ENCODE measurements at regions not wholly inside any gene's neighbourhood (a gene's known extent, or its start where the extent isn't known, plus 50 kb on each side); places are given as distances from the start of the nearest gene placed in this dataset.

GRCh38 chr22:22159384-22159783, 85.2 kb upstream of the VPREB1 start:
- TF ChIP-seq CTCF (IDR thresholded peaks at IDR 0.05) (no peak), POLR2AphosphoS5 (IDR thresholded peaks at IDR 0.05) (no peak), EP300 (IDR thresholded peaks at IDR 0.05) (no peak), POLR2A (IDR thresholded peaks at IDR 0.05) (no peak)
- Histone ChIP-seq H3K4me1 (no peaks in the 10 kb centered on the region), H3K36me3 (no peaks in the 10 kb centered on the region), H3K27ac (no peak overlapping the region), H3K9me3 (no peaks in the 10 kb centered on the region), H3K4me3 (no peak overlapping the region), H3K27me3 (peaks cover 25% of the 10 kb centered on the region)
- no peak for ATAC-seq
- WGBS, 2 donors (ENCODE audit: low coverage in 1 of 2): 70% methylated on average over 1 of the region's 1 CpG

GRCh38 chr22:22158965-22159364, 85.6 kb upstream of the VPREB1 start:
- Histone ChIP-seq H3K9me3 (no peaks in the 10 kb centered on the region), H3K4me3 (no peak overlapping the region), H3K36me3 (no peaks in the 10 kb centered on the region), H3K4me1 (no peaks in the 10 kb centered on the region), H3K27ac (no peak overlapping the region), H3K27me3 (peaks cover 21% of the 10 kb centered on the region)
- 29 to 38% methylated on average over 2 of the region's 3 CpGs for WGBS, 2 donors (ENCODE audit: low coverage in 1 of 2)
- TF ChIP-seq POLR2A (IDR thresholded peaks at IDR 0.05) (no peak), CTCF (IDR thresholded peaks at IDR 0.05) (no peak), POLR2AphosphoS5 (IDR thresholded peaks at IDR 0.05) (no peak), EP300 (IDR thresholded peaks at IDR 0.05) (no peak)
- no peak for ATAC-seq

GRCh38 chr22:22158207-22158816, 86.3 kb upstream of the VPREB1 start:
- H3K27ac ChIP-seq: no peak overlapping the region
- H3K36me3 ChIP-seq: no peaks in the 10 kb centered on the region
- ATAC-seq: no peak
- no peak overlapping the region for H3K4me3 ChIP-seq
- H3K9me3 ChIP-seq: no peaks in the 10 kb centered on the region
- WGBS, 2 donors (ENCODE audit: low coverage in 1 of 2): 53 to 67% methylated on average over 1 to 4 of the region's 4 CpGs
- no peaks in the 10 kb centered on the region for H3K4me1 ChIP-seq
- H3K27me3 ChIP-seq: peaks cover 15% of the 10 kb centered on the region
- TF ChIP-seq CTCF (IDR thresholded peaks at IDR 0.05) (no peak), POLR2AphosphoS5 (IDR thresholded peaks at IDR 0.05) (no peak), POLR2A (IDR thresholded peaks at IDR 0.05) (no peak), EP300 (IDR thresholded peaks at IDR 0.05) (no peak)

- WGBS, 2 donors (ENCODE audit: low coverage in 1 of 2): 83% methylated on average over 1 of the region's 2 CpGs; no CpG with 5 or more reads in 1 of the 2 donors
- H3K27ac ChIP-seq: no peak overlapping the region
- no peaks in the 10 kb centered on the region for H3K9me3 ChIP-seq
- TF ChIP-seq CTCF (IDR thresholded peaks at IDR 0.05) (no peak), EP300 (IDR thresholded peaks at IDR 0.05) (no peak), POLR2A (IDR thresholded peaks at IDR 0.05) (no peak), POLR2AphosphoS5 (IDR thresholded peaks at IDR 0.05) (no peak)
- no peak for ATAC-seq
- no peaks in the 10 kb centered on the region for H3K36me3 ChIP-seq
- H3K4me1 ChIP-seq: no peaks in the 10 kb centered on the region
- peaks cover 14% of the 10 kb centered on the region for H3K27me3 ChIP-seq
- H3K4me3 ChIP-seq: no peak overlapping the region
These were observed 87.2 kb upstream of the VPREB1 start for GRCh38 chr22:22157348-22157725.

- H3K36me3 ChIP-seq: no peaks in the 10 kb centered on the region
- no peaks in the 10 kb centered on the region for H3K4me1 ChIP-seq
- H3K27me3 ChIP-seq: peaks cover 14% of the 10 kb centered on the region
- no peak for ATAC-seq
- H3K4me3 ChIP-seq: no peak overlapping the region
- no peaks in the 10 kb centered on the region for H3K9me3 ChIP-seq
- no peak for TF ChIP-seq POLR2AphosphoS5 (IDR thresholded peaks at IDR 0.05)
- TF ChIP-seq EP300 (IDR thresholded peaks at IDR 0.05): no peak
- TF ChIP-seq POLR2A (IDR thresholded peaks at IDR 0.05): no peak
- TF ChIP-seq CTCF (IDR thresholded peaks at IDR 0.05): peak in 3 of 4 experiments; percentile 15 to 55 (median 34)
- no peak overlapping the region for H3K27ac ChIP-seq
- WGBS, 2 donors (ENCODE audit: low coverage in 1 of 2): 0 to 32% methylated on average over 3 to 6 of the region's 9 CpGs
These were observed 87.8 kb upstream of the VPREB1 start for GRCh38 chr22:22156716-22157347.
